HG03432 (cell line): ENCODE measurements at regions not wholly inside any gene's neighbourhood (a gene's known extent, or its start where the extent isn't known, plus 50 kb on each side); places are given as distances from the start of the nearest gene placed in this dataset.

Source experiments
- ATAC-seq: cut with Tn5 transposase; IDR thresholded peaks from one replicate; pipeline ENCODE4 v1.9.1; 2021; ENCODE audit warnings: mild to moderate bottlenecking, moderate library complexity; ENCODE audit not compliant: unreplicated experiment

DNA sequence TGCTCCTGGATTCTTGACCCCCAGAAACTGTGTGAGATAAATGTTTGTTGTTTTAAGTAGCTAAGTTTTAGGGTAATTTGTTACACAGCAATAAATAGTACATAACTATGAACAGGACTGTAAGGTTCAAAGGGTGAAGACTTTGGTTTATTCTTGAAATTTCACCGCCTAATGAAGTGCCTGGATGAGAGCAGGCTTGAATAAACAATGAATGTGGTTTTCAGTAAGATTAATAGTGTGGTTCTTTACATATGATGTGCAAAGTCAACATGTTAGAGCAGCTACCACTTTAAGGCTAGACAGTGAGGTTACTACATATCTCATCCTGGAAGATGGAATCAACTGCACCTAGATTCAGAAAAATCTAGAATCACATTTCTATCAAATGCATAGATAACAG is 145.2 kb upstream of the BTG1 start:
- ATAC-seq: no peak

DNA sequence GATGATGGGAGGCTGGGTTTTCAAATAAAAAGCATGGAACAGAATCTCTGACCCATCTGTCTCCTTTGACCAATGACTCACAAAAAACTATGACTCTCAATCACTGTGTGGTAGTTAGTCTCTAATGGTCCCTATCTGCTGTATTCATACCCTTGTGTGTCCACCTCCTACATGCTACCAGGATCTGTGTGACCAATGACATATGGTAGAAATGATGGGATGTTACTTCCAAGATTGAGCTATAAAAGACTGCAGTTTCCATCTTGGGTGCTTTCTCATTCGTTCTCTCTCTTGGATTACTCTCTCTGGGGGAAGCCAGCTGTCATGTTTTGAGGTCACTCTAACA is 144.7 kb upstream of the BTG1 start:
- no peak for ATAC-seq

DNA sequence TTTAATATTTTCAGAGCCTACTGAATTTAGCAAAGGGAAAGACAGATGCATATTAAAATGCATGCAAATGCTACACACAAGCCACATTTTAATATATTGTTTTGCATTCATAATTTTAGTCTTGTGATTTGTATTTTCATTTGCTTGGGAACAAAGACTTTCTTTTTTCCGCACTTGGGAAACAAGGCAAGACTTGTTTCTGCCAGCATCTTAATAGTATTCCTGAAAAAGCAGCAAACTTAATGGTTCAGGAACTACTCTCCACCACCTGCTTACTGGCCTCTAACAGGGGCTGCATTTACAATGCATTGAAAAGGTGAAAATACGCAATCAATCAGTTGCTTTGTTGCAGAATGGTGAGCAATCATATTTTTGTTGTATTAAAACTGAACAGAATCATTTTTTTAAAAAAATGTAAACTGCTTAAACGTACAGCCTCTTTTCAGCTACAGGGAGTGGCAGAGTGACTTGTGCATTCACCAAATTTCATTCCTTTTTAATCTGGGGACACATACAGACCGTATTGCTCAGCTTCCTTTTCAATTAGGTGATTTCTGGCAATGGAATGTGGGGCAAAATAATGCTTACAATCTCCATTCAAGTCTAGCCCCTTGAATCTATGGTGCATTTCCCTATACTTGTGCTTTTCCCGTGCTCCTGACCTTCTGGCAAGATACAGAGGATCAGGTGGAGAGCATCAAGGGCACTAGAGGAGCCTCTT is 144.1 kb upstream of the BTG1 start:
- ATAC-seq: no peak

DNA sequence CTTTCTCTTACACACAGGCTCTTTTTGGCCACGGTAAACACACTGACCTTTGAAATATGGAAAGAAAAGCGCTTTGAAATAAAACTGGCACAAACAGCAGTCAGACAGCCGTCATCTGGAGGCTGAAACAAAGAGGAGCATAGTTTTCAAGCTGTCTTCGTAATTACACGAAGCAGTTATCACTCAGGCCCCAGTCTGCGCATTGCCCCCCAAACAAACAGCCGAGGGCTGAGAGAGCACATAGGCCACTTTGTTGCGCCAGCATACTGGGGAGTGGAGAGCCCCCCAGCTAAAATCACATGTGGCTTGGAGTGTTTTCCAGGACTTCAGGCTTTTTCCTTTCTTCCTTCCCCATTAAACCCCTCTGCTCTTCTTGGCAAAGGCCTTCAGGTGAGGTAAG is 142.9 kb upstream of the BTG1 start:
- no peak for ATAC-seq

DNA sequence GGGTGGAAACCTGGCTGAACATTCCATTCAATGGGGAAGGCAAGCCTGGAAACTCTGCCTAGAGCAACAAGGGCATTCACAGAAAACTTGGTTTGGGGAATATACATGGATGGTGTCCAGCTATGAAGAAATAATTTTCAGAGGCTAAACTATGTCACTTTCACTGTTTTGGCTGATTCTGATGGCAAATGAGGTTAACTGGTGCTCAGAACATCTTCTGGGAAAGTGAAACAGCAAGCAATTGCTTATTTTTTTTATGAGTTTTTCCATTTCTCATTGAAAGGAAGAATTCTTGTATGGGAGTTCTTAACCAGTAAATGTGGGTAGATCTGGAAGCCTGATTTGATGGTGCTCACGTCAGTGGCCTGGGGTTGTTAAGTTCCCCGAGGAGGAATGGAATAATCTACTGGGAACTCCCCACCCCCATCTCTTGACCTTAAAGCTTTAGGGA is 132.8 kb upstream of the BTG1 start:
- no peak for ATAC-seq

DNA sequence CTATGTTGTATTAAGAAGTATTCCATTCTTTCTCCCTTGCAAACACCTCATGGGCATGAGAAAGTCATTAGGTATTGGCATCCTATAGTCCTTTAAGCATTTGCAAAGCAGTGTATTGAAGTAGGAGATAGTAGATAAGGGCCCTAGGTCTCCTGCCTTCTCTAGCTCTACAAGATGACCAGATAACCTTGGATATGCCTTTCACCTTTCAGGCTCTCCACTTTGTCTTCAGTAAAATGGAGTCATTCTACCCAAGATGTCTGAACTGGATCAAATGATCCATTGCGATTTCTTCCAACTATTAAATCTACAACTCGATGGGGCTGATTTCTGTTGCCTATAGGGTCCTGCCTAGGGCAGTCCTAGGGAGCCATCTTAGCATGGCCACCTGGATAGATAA is 132.1 kb upstream of the BTG1 start:
- no peak for ATAC-seq

DNA sequence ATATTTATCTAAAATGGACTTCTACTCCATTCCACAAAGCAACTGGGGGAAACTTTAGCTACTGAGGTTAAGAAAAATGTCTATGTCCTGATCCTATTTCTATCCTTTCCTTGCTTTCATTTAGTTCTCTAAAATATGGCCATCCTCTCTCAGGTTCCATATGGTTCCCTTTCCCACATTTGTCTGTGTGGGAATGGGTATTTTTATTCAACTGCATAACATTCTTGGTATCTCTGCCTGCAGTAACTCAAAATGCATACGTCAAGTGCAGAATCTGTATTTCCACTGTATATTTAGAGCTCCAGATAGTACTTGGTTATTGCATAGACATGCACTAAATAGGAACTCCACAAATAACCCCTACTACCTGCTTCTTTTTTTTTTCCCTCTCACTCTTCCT is 130.6 kb upstream of the BTG1 start:
- no peak for ATAC-seq

DNA sequence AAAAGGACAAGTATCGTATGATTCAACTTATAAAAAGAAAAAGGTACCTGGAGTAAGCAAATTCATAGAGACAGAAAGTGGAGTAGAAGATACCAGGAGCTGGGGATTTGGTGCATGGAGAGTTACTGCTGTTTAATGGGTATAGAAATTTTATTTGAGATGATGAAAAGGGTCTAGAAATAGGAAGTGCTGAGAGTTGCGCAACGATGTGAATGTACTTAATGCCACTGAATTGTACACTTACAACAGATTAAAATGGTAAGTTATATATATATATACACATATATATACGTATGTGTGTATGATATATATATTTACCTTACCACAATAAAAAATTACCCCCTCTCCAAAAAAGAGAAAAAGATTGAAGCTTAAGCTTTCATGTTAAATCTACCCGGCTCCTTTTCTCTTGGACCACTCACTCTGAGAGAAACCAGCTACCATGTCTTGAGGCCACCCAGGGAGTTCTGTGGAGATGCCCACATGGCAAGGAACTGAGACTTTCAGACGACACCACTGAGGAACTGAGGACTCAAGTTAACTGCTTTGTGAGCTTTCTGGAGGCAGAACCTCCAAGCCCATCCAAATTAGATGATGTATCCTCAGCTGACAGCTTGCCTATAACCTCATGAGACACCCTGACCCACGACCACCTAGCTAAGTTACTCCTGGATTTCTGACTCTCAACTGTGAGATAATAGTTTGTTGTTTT is 130.0 kb upstream of the BTG1 start:
- no peak for ATAC-seq

- ATAC-seq: no peak
Observed at GRCh38 chr12:92273076-92273475, 127.4 kb upstream of the BTG1 start.

DNA sequence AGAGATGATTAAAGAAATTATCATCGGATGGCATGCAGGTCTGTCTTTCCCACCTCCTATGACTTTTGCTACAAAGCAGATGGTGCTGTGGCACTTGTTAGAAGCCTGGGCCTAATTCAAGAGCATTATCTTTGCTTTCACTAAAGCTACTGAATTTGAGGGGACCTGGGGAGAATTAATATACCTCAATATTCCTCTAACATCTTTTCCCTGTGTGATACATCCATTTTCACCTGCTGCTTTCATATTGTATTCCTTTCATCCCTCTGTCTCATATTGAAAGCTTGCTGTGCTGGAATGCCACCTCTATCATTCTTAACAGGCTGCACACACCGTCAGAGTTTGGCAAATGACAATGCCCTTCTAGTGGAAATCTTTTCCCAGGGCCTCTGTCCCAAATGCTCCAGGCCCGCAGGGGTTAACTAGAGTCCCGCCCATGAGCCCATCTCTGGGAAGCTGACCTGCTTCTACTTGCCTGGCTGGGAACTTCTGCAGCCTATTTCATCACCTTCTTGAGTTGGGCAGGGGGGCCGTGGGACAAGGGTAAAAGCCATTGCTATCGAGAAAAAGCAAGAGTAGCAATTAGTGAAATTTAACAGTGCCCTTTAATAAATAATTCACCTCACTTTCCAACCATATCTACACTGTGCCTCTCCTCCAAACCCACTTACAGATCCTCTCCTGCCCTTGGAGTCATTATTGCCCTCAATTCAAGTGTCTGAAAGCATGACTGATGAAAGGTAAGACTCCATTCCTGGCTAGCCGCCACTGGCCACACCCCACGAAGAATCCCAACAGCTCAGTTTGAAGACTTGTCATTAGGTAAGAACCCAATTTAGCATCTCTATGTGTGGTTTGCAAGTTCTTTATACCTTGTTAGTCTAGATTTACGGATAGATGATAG is 126.7 kb upstream of the BTG1 start:
- ATAC-seq: no peak

GRCh38 chr12:92271341-92271740 is 125.7 kb upstream of the BTG1 start:
- ATAC-seq: no peak

GRCh38 chr12:92270521-92270920 is 124.9 kb upstream of the BTG1 start:
- ATAC-seq: no peak

DNA sequence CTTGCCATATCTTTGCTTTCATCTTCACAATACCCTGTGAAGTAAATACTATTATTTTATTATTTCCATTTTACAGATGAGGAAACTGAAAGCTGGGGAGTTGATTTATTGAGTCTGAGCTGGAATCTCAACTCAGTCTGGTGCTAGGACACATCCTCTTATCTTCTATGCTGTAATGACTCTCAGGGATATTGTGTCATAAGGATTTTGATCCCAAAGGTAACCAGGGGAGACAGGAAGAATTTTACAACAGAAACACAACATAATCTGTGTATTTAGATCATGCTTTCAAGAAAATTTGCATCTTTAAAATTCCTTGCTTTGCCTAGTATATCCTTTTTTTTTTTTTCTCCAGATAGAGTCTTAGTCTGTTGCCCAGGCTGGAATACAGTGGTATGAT is 123.3 kb upstream of the BTG1 start:
- no peak for ATAC-seq

- ATAC-seq: no peak
Observed at GRCh38 chr12:92261692-92262091, 116.0 kb upstream of the BTG1 start.

- no peak for ATAC-seq
Observed at GRCh38 chr12:92261071-92261470, 115.4 kb upstream of the BTG1 start.

DNA sequence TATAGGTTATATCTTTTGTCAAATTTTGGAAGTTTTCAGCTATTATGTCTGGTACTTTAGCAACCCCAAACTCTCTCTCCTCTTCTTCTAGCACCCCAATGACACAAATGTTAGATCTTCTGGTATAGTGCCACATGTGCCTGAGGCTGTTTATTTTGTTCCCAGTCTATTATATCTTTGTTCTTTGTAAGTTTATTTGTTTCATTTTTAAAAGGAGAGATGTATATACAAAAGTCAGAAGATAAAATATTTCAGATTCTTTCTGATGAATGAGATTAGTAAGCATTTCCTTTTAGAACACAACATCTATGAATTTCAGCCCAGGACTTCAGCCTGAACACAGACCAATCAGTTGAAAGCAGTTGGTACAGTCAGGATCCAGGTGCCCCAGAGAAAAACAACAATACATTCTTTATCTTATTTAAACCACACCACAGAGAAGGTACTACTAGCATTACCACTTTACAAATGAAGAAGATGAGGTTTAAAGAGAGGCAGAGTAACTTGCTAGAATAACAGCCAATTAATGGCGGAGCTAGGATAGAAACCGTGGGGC is 114.1 kb upstream of the BTG1 start:
- ATAC-seq: no peak

- no peak for ATAC-seq
Observed at GRCh38 chr12:92259291-92259690, 113.6 kb upstream of the BTG1 start.

DNA sequence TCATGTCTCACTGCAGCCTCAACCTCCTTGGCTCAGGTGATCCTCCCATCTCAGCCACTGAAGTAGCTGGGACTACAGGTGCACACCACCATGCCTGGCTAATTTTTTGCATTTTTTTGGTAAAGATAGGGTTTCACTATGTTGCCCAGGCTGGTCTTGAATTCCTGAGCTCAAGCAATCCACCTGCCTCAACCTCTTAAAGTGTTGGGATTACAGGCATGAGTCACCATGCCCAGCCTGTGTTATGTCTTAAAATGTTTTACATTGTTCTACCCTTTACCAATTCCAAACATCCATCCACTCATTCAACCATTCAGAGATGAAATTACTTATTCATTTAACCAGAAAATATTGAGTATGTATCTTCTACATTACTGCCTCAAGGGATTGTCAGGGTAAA is 111.6 kb upstream of the BTG1 start:
- ATAC-seq: no peak

- no peak for ATAC-seq
Observed at GRCh38 chr12:92255741-92256140, 110.1 kb upstream of the BTG1 start.

GRCh38 chr12:92253301-92253700 is 107.7 kb upstream of the BTG1 start:
- ATAC-seq: no peak

DNA sequence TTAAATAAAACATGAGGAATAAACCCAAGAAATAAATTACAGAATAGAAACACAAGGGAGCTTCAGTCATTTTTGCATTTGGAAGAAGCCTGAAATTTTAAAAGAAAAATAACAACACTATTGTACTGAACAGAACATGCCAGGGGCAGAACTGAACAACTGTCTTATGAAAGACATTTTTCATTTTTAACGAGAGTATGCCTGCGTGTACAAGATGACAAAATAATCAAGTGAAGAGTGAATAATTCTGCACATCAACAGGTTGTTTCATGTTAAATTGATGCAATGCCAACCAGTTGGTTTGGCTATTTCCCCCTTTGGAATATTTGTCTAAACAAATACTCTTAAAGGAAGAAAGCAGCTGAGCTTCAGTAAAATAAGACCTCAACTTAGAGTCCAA is 103.3 kb upstream of the BTG1 start:
- ATAC-seq: no peak
